ENCODE measurements at regions not wholly inside any gene's neighbourhood (a gene's known extent, or its start where the extent isn't known, plus 50 kb on each side); places are given as distances from the start of the nearest gene placed in this dataset.
A peak's percentile ranks its signal among the peaks of the same experiment; 100 is the strongest.

DNA sequence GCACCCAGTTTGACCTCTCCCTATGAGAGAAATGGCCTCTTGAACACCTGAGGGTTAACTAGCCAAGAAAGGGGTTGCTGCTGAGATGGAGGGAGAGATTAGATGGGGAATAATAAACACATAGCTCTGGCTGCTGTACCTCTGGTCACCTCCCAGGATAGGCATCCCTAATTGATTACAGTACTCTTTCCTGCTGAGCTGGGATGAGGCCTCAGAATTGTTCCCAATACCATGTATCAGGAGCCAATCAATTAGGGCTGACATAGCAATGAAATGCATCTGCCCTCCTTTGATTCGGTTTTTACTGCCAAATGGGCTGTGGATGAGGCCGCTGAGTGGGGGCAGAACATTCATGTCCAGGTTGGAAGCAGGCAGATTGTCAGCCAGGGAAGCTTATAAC is 339.4 kb upstream of the SLCO3A1 start:
- DNase-seq (ENCODE audit: low read depth, low spot score) (no peak), FAIRE-seq (no peak)
- H3K4me3 ChIP-seq (ENCODE audit: control insufficient read depth in 2 of 3, extremely low read depth in 1 of 3, insufficient read depth in 2 of 3, low read depth in 1 of 3, low read length in 3 of 3) = no peak overlapping the region
- H3K79me2 ChIP-seq (ENCODE audit: control insufficient read depth, insufficient read depth, low read length) = no peaks in the 10 kb centered on the region
- no peak overlapping the region for H3K27ac ChIP-seq (ENCODE audit: control insufficient read depth, insufficient read depth, low read length)
- TF ChIP-seq, protein P1, sequence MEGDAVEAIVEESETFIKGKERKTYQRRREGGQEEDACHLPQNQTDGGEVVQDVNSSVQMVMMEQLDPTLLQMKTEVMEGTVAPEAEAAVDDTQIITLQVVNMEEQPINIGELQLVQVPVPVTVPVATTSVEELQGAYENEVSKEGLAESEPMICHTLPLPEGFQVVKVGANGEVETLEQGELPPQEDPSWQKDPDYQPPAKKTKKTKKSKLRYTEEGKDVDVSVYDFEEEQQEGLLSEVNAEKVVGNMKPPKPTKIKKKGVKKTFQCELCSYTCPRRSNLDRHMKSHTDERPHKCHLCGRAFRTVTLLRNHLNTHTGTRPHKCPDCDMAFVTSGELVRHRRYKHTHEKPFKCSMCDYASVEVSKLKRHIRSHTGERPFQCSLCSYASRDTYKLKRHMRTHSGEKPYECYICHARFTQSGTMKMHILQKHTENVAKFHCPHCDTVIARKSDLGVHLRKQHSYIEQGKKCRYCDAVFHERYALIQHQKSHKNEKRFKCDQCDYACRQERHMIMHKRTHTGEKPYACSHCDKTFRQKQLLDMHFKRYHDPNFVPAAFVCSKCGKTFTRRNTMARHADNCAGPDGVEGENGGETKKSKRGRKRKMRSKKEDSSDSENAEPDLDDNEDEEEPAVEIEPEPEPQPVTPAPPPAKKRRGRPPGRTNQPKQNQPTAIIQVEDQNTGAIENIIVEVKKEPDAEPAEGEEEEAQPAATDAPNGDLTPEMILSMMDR (optimal IDR thresholded peaks at IDR 0.05 in 1 of 3, IDR thresholded peaks at IDR 0.05 in 1 of 3, conservative IDR thresholded peaks at IDR 0.05 in 1 of 3; ENCODE audit: extremely low read depth in 1 of 3, insufficient read depth in 2 of 3, low read length in 3 of 3) = no peak
- TF ChIP-seq EZH2 (IDR thresholded peaks at IDR 0.05; ENCODE audit: low read length) = no peak
- no peaks in the 10 kb centered on the region for H3K27me3 ChIP-seq (ENCODE audit: control insufficient read depth, extremely low read depth, insufficient read depth, low read length)
- no peaks in the 10 kb centered on the region for H3K9me1 ChIP-seq (ENCODE audit: control insufficient read depth, extremely low read depth, insufficient read depth, low read length)
- no peak overlapping the region for H2AFZ ChIP-seq (ENCODE audit: control insufficient read depth, low read length)
- no peaks in the 10 kb centered on the region for H4K20me1 ChIP-seq (ENCODE audit: control insufficient read depth, extremely low read depth, insufficient read depth, low read length)
- H3K9ac ChIP-seq (ENCODE audit: control insufficient read depth, extremely low read depth, insufficient read depth, low read length) = no peak overlapping the region
- H3K4me2 ChIP-seq (ENCODE audit: control insufficient read depth, extremely low read depth, insufficient read depth, low read depth, low read length) = no peak overlapping the region
- H3K4me1 ChIP-seq (ENCODE audit: control insufficient read depth, extremely low read depth, insufficient read depth, low read length) = peaks cover 12% of the 10 kb centered on the region
- H3K9me3 ChIP-seq (ENCODE audit: control insufficient read depth, low read depth, low read length) = no peaks in the 10 kb centered on the region
- dilution Hi-C loops (cut with MboI; ENCODE audit: extremely low pct_ligation_motif_present, low sequenced_read_pairs) = loop anchor here (25.0 kb wide), 1 partner anchor 227 kb away; no protein-coding TSS in a partner anchor
- H3K36me3 ChIP-seq (ENCODE audit: control insufficient read depth in 2 of 2, extremely low read depth in 1 of 2, insufficient read depth in 2 of 2, low read length in 2 of 2) = no peaks in the 10 kb centered on the region

DNA sequence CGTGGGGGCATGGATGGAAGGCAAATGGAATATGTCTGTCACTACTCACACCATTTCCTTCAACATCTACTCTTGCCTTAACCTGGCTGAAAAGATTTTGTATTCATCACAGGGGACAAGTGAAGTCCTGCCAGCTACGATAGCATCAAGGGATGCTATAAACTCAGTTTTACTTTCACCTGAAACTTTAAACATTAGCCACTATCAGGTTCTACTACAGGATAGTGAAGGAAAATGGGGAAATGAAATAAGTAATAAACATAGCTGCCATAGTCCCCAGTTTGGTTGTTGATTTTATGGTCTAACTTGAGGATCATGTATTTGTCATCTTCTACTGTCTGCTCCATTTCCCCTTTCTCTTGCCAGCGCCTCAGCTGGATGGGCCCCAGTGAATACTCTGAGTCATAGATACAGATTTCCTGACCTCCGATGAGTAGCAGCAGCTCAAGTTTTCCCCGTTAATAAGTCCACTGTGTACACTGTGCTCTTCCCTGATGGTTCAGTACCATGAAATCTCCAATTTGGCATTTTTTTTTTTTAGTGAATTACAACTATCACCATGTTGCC is 338.2 kb upstream of the SLCO3A1 start:
- peak overlapping the region; percentile 38 for H3K4me2 ChIP-seq (ENCODE audit: control insufficient read depth, extremely low read depth, insufficient read depth, low read depth, low read length)
- H3K9me3 ChIP-seq (ENCODE audit: control insufficient read depth, low read depth, low read length) = no peaks in the 10 kb centered on the region
- no peaks in the 10 kb centered on the region for H3K36me3 ChIP-seq (ENCODE audit: control insufficient read depth in 2 of 2, extremely low read depth in 1 of 2, insufficient read depth in 2 of 2, low read length in 2 of 2)
- no peak overlapping the region for H3K4me3 ChIP-seq (ENCODE audit: control insufficient read depth in 2 of 3, extremely low read depth in 1 of 3, insufficient read depth in 2 of 3, low read depth in 1 of 3, low read length in 3 of 3)
- no peaks in the 10 kb centered on the region for H3K9me1 ChIP-seq (ENCODE audit: control insufficient read depth, extremely low read depth, insufficient read depth, low read length)
- no peak overlapping the region for H2AFZ ChIP-seq (ENCODE audit: control insufficient read depth, low read length)
- dilution Hi-C loops (cut with MboI; ENCODE audit: extremely low pct_ligation_motif_present, low sequenced_read_pairs) = loop anchor here (25.0 kb wide), 1 partner anchor 228 kb away; no protein-coding TSS in a partner anchor
- H3K9ac ChIP-seq (ENCODE audit: control insufficient read depth, extremely low read depth, insufficient read depth, low read length) = no peak overlapping the region
- DNase-seq (ENCODE audit: low read depth, low spot score) (no peak), FAIRE-seq (peak; percentile 76)
- no peaks in the 10 kb centered on the region for H3K27me3 ChIP-seq (ENCODE audit: control insufficient read depth, extremely low read depth, insufficient read depth, low read length)
- no peaks in the 10 kb centered on the region for H3K79me2 ChIP-seq (ENCODE audit: control insufficient read depth, insufficient read depth, low read length)
- TF ChIP-seq EZH2 (IDR thresholded peaks at IDR 0.05; ENCODE audit: low read length) = no peak
- TF ChIP-seq, protein P1 (optimal IDR thresholded peaks at IDR 0.05 in 1 of 3, IDR thresholded peaks at IDR 0.05 in 1 of 3, conservative IDR thresholded peaks at IDR 0.05 in 1 of 3; ENCODE audit: extremely low read depth in 1 of 3, insufficient read depth in 2 of 3, low read length in 3 of 3) = no peak
- H3K27ac ChIP-seq (ENCODE audit: control insufficient read depth, insufficient read depth, low read length) = peak overlapping the region; percentile 34
- H4K20me1 ChIP-seq (ENCODE audit: control insufficient read depth, extremely low read depth, insufficient read depth, low read length) = no peaks in the 10 kb centered on the region
- H3K4me1 ChIP-seq (ENCODE audit: control insufficient read depth, extremely low read depth, insufficient read depth, low read length) = peaks cover 11% of the 10 kb centered on the region

Data from keratinocyte (primary cell).